T-helper 2 cell (primary cell): ENCODE measurements at regions not wholly inside any gene's neighbourhood (a gene's known extent, or its start where the extent isn't known, plus 50 kb on each side); places are given as distances from the start of the nearest gene placed in this dataset.

ENCODE experiments used
- DNase-seq, 5 experiments: peaks; one replicate each; pipeline versions ENCODE4 v3.0.0 to v3.0.0-alpha.2; 2012 to 2022

- DNase-seq: no peak
Measured at GRCh38 chr15:31839388-31839787, 190.9 kb upstream of the CHRNA7 start.

DNA sequence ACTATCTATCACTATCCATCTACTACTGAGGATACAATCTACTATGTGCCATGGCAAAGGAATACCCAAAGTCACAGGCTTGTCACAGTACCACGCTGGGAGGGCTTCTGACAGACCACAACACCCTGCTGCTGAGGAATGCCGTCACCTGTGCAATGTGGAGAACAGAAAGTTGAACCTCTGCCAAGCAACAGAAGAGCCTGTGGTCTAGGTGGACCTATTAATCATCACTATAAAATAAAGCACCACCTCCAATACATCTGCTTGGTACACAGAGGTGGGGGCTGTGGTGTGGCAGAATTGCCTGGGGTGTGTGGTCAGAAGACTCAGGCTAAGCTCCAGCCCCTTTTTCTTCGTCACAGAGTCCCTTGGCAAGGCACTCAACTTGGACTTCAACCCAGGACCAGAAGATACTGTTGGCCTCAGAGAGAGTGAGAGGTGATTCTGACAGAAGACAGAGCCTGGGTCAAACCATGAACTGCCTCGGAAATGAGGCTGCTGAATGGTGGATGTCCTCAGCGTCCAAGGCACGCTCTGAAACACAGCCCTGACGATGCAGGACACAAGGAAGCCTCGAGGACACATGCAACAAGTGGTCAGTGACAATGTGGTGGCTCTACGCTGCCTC is 189.4 kb upstream of the CHRNA7 start:
- DNase-seq: no peak

DNA sequence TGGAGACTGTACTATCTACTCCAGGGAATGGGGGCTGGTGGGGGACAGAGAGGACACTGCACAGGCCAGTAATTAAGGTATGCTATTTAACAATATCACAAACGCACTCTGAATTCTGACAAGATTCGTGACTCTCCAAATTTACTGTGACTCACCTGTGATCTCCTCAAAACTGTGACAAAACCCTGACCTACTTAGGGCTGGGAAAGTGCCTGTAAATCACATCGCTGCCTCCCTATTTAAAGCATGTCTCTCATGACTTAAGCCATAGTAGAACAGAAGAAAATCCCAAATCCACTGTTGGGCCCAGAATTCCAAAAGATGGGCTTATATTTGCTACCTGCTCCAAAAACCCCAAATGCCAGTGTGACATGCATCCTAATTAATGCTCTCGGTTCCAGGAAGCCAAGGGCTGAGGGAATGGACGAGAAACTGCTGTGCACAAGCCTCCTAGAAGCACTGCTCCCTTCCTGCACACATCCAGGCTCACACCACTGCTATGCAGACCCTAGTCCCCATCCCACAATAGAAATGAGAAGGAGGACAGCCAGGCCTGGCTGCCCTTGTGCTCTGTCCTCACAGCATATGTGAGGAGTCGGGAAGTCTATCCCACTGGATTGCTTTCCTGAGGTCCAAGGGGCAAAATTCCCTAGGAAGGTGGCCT is 187.7 kb upstream of the CHRNA7 start:
- no peak for DNase-seq

GRCh38 chr15:31843426-31844055 is 186.8 kb upstream of the CHRNA7 start:
- DNase-seq: no peak

GRCh38 chr15:31845791-31846190 is 184.5 kb upstream of the CHRNA7 start:
- no peak for DNase-seq

DNA sequence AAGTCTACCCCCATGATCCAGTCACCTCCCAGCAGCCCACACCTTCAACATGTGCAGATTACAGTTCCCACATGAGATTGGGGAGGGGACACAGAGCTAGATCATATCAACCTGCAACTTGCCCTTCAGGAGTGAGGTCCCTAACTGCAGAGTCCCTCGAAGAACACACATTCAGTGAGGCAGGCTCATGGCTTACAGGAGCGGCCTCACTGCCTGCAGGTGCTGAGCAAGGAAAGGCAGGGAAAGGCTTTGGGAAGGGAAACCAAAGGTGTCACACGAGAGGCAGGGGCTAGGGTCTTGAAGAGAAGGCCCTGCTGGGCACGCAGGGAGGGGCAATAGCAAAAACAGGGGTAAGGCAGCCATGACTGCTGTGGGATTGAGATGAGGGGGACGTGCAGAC is 182.4 kb upstream of the CHRNA7 start:
- no peak for DNase-seq

- no peak for DNase-seq
Measured at GRCh38 chr15:31848621-31849020, 181.7 kb upstream of the CHRNA7 start.

DNA sequence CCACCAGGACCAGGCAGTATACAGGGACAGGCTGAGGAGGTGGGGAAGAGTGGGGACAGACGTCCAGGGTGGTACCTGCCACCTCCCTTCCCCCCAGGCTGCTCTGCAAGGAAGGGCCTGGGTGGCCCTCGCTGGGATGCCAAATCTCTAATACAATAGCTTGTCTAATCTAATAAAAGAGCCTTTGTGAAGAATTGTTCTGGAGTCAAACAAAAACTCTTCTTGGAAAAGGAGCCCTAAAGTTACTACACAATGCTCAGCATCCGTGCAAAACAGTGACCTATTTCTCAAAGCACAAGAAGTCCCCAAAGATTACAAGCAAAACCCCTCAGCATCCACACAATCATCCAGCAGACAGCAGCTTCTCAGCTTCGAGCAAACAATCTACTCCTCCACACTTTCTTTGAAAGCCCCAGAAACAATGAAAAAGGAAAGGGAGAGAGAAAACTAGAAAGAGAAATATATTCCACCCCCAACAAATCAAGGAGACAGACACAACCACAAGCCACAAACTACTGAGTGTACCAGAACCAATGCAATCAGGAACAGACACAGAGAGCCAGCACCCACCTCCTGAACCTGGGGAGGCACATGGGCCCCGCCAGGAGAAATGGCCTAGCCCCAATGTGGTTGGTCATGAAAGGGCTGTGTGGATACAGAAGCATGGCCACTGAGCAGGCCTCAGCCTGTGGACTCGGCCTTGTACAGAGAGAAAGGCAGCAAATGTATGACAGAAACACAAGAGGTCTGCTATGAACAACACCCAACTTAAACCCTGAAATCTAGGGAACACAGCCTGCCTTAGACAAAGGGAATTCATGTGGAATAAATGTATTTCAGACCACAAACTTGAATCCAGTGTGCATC is 177.1 kb upstream of the CHRNA7 start:
- DNase-seq: no peak

GRCh38 chr15:31856581-31856980 is 173.7 kb upstream of the CHRNA7 start:
- DNase-seq: no peak

DNA sequence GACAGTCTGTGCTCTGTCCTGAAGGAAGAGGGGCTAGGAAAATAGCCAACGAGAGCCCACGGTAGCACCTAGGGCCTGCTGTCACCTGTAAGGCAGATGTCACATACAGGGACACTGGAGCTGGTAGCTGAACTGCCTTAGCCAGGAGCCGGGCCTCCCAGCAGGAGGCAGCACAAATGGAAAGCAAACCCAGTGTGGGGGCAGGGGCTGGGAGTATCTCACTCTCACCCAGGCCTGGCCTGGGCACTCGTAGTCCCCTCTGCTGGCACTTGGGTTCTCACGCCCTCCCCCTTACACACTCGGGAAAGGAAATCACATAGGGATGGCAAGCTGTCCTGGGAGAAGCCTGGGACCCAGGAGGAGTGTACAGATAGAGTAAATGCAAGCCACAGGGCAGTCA is 173.1 kb upstream of the CHRNA7 start:
- no peak for DNase-seq

GRCh38 chr15:31858026-31858425 is 172.3 kb upstream of the CHRNA7 start:
- DNase-seq: no peak

DNA sequence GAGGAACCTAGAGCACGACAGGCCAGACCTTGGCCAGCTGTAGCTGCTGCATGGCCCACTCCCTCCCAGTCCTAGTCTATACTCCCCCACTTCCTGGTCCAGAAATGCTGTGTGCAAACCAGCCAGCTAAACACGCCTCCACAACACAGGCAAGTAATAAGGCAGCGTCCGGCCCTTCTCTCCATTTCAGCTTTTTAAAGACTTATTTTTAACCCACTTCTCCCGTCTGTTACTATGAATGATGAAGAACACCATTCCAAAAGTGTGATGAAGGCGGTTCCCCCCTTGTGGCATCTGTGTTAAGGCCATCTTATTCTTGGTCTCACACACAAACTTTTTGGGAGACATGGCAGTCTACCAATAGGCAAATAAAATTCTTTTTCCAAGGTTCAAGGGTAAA is 164.1 kb upstream of the CHRNA7 start:
- DNase-seq: no peak

- DNase-seq: peak; percentile 11 to 65 (median 38)
Measured at GRCh38 chr15:31867536-31868442, 162.5 kb upstream of the CHRNA7 start.

DNA sequence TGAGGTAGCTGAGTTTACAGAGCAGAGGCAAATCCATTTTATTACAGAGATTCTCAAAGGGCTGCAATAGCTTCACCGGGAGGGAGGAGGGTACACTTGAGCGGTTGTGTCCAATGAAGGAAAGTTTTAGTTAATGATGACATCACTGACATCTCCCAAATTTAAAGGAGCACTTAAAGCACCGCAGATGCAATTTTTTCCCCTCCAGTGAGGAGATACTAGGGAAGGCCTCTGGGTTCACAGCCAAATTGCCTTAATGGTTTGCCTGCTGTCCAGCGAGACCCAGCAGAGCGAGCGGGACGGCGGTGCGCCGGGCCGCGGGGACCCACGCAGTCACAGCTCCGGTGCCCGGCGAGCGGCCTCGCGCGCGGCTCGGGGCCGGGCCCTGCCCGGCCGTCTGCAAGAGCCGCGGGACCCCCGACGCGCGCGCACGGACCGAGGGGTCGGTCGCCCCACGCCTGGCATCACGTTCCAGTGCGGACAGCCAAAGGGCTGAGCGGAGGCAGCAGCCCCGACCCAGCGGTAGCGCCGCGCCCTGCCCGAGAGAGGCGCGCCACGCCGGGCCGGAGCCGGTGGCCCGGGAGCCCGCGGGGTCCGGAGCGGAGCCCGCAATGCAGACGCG is 160.5 kb upstream of the CHRNA7 start:
- no peak for DNase-seq

GRCh38 chr15:31870328-31871165 is 159.8 kb upstream of the CHRNA7 start, which contains the start of gene OTUD7A:
TSS of gene OTUD7A (minus strand) at chr15:31870673.
- peak; percentile 67 to 90 (median 74) for DNase-seq

DNA sequence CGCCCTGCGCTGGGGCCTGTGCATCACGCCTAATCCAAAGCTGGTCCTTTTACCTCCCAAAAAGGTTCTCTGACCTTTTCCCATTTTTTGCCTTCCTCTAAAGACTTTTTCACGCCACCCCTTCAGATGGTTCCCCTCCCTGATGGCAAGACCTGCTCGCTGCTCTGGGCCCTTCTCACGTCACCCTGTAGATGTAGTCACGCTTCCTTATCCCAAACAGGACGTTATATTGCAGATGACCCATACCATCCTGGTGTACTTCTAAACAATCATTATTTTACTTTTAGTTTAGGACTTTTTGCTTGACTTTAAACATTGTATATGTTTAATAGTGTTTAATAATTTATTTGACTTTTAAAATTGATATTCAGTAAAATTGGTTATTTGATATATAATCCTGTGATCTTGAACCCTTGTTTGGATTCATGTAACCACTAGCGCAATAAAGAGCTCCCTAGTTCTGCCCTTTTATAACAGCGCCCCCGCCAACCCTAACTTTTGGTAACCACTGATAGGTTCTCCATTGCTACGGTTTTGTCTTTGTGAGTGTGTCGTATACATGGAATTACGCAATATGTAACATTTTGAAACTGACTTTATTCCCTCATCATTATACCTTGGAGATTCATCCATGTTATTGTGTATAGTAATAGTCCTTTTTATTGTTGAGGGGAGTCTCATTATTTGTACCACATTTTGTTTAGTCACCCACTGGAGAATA is 159.0 kb upstream of the CHRNA7 start:
- no peak for DNase-seq

DNA sequence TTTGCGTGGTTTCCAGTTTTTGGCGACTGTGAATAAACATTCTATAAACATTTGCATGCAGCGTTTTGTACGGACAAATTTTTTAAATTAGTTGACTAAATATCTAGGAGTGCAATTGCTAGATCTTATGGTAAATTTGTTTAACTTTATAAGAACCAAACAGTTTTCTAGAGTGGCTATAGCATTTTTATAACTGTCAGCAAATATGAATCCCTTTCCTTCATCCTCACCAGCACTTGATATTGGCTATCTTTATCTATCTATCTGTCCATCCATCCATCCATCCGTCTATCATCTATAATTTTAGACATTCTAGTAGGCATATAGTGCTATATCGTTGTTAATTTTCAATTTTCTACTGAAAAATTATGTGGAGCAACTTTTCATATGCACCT is 158.4 kb upstream of the CHRNA7 start:
- DNase-seq: no peak

GRCh38 chr15:31887246-31887645 is 143.1 kb upstream of the CHRNA7 start:
- no peak for DNase-seq

- DNase-seq: no peak
Measured at GRCh38 chr15:31892513-31892912, 137.8 kb upstream of the CHRNA7 start.

DNA sequence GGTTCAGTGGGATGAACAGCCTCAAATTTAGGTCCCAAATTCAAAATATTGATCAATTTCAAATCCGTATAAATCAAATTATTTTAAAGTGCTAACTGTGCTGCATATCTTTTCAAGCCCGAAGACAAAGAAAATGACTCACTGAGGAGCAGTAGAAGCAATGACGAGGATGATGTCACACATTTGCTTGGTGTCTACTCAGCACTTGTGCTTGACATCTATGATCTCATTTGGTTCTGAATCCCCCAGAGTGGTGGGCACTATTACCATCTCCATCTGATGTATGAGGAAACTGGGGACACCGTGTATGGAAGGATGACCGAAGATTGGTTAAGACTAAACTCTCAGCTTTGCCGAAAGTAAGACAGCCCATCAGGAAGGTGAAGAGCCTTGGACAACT is 136.5 kb upstream of the CHRNA7 start:
- DNase-seq: no peak
